ENCODE measurements at regions not wholly inside any gene's neighbourhood (a gene's known extent, or its start where the extent isn't known, plus 50 kb on each side); places are given as distances from the start of the nearest gene placed in this dataset.

DNA sequence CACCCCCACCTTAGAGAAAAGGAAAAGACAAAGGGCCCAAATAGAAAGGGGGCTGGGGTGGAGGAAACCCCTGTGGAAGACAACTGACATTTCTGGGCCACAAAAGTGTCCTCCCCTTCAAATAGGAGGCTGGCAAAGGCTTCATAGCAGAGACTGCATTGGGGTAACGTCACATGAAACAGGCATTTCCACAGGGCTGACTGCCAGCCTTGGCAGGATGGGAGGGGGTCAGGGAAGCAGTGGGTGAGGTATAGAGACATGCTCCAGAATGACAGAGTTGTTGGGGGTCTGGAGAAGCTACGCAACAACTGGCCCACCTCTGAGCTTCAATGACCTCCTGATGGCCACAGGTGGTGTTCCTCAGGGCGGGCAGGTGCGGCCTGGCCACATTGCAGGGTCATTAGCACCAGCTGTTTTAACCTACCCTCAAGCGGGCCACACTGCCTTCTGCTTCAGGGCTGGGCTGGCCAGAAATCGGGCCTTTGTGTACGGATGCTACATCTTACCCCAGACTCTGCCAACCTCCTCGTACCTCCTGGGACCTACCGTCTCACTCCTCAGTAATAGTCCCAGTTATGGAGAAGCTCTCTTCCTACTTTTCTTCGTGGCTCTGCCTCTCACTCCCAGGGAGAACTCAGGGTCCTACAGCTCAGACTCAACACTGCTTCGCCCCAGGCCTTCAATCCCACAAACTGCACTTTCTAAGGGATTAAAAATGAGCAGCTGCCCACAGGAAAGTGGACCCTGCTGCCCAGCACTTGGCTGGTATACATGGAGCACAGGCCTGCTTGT, 160.0 kb upstream of the NCAM1 start:
- intact Hi-C loops (cut with DNase I; ENCODE audit: low total_unique reads): no loop called here
- WGBS, 2 donors: 90 to 91% methylated on average over 11 of the region's 11 CpGs
- no peak for TF ChIP-seq POLR2A (IDR thresholded peaks at IDR 0.05)
- TF ChIP-seq, protein P1, sequence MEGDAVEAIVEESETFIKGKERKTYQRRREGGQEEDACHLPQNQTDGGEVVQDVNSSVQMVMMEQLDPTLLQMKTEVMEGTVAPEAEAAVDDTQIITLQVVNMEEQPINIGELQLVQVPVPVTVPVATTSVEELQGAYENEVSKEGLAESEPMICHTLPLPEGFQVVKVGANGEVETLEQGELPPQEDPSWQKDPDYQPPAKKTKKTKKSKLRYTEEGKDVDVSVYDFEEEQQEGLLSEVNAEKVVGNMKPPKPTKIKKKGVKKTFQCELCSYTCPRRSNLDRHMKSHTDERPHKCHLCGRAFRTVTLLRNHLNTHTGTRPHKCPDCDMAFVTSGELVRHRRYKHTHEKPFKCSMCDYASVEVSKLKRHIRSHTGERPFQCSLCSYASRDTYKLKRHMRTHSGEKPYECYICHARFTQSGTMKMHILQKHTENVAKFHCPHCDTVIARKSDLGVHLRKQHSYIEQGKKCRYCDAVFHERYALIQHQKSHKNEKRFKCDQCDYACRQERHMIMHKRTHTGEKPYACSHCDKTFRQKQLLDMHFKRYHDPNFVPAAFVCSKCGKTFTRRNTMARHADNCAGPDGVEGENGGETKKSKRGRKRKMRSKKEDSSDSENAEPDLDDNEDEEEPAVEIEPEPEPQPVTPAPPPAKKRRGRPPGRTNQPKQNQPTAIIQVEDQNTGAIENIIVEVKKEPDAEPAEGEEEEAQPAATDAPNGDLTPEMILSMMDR (IDR thresholded peaks at IDR 0.05): no peak
- H3K4me3 ChIP-seq (ENCODE audit: low read depth, poor library complexity, severe bottlenecking): no peak overlapping the region
- DNase-seq (ENCODE audit: low spot score in 2 of 2): no peak

- no peak for TF ChIP-seq POLR2A (IDR thresholded peaks at IDR 0.05)
- TF ChIP-seq, protein P1 (IDR thresholded peaks at IDR 0.05): no peak
- H3K4me3 ChIP-seq (ENCODE audit: low read depth, poor library complexity, severe bottlenecking): no peak overlapping the region
- 73 to 78% methylated on average over 4 to 5 of the region's 5 CpGs for WGBS, 2 donors
- intact Hi-C loops (cut with DNase I; ENCODE audit: low total_unique reads): no loop called here
- no peak for DNase-seq (ENCODE audit: low spot score in 2 of 2)
Observed at GRCh38 chr11:112801817-112802088, 159.5 kb upstream of the NCAM1 start.

GRCh38 chr11:112805658-112806057, 155.6 kb upstream of the NCAM1 start:
- DNase-seq (ENCODE audit: low spot score in 2 of 2): no peak
- no peak overlapping the region for H3K4me3 ChIP-seq (ENCODE audit: low read depth, poor library complexity, severe bottlenecking)
- no peak for TF ChIP-seq POLR2A (IDR thresholded peaks at IDR 0.05)
- TF ChIP-seq, protein P1 (IDR thresholded peaks at IDR 0.05): no peak
- WGBS, 2 donors: 18 to 26% methylated on average over 3 of the region's 3 CpGs
- intact Hi-C loops (cut with DNase I; ENCODE audit: low total_unique reads): no loop called here

DNA sequence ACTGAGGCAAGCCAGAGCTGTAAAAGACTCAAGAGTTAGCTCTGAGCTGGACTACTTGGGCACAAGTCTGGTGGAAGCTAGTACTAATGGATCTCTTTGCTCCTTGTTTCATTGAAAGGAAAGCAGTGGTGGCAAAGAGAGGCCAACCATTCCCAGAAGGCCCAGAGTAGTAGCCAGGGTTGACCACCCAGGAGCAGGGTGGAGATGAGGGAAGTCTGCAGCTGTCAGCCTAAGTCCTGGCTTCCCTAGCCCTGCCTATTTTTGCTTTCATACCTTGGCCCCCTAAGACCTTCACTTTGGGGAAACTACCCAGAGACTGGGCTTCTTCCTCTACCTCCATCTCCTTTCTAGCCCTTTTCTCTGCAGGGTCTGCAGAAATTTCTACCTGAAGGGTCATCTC, 155.0 kb upstream of the NCAM1 start:
- no peak for DNase-seq (ENCODE audit: low spot score in 2 of 2)
- no peak overlapping the region for H3K4me3 ChIP-seq (ENCODE audit: low read depth, poor library complexity, severe bottlenecking)
- TF ChIP-seq POLR2A (IDR thresholded peaks at IDR 0.05): no peak
- TF ChIP-seq, protein P1 (IDR thresholded peaks at IDR 0.05): no peak
- intact Hi-C loops (cut with DNase I; ENCODE audit: low total_unique reads): no loop called here

DNA sequence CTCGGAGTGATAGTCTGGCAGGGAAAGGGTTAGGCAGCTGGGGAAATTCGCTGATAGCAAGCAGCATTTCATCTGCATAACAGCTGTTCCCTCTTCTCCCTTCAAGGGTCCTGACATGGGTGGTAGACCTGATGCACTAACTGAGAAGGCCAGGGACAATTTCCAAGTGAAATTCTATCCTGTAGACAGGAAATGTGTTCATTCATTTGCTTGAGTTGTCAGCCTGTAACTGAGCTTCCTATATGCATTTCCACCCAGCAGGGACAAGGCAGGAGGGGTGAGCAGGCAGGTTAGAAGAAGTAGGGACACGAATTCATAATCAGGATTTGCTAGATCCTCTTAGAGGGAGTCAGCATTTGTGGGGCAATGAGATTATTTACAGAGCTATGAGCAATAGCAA, 154.3 kb upstream of the NCAM1 start:
- intact Hi-C loops (cut with DNase I; ENCODE audit: low total_unique reads): no loop called here
- no peak for DNase-seq (ENCODE audit: low spot score in 2 of 2)
- no peak overlapping the region for H3K4me3 ChIP-seq (ENCODE audit: low read depth, poor library complexity, severe bottlenecking)
- TF ChIP-seq, protein P1 (IDR thresholded peaks at IDR 0.05): no peak
- TF ChIP-seq POLR2A (IDR thresholded peaks at IDR 0.05): no peak
- 28 to 40% methylated on average over 3 of the region's 3 CpGs for WGBS, 2 donors

DNA sequence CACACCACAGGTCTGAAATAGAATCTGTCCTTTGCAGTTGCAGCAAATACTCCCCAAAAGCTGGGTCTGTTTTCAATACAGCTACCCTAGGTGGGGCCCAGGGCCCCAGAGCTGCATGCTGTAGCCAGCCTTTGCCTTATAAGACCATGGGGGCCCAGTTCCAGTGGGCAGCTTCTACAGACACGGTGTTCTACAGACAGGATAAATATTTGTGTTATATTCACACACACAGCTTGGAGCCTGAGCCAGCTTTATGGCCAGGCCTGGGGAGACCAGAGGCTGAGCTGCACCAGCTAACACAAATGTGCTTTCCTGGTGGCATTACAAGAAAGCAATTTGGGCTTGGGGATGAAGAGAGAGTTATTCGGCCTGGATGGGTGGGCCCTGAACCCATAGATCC, 151.8 kb upstream of the NCAM1 start:
- intact Hi-C loops (cut with DNase I; ENCODE audit: low total_unique reads): no loop called here
- no peak overlapping the region for H3K4me3 ChIP-seq (ENCODE audit: low read depth, poor library complexity, severe bottlenecking)
- 47 to 58% methylated on average over 2 of the region's 2 CpGs for WGBS, 2 donors
- no peak for DNase-seq (ENCODE audit: low spot score in 2 of 2)
- TF ChIP-seq, protein P1 (IDR thresholded peaks at IDR 0.05): no peak
- TF ChIP-seq POLR2A (IDR thresholded peaks at IDR 0.05): no peak
